ENCODE measurements at regions not wholly inside any gene's neighbourhood (a gene's known extent, or its start where the extent isn't known, plus 50 kb on each side); places are given as distances from the start of the nearest gene placed in this dataset.
"Not testable (repeated sequence)": the region's sequence is repeated elsewhere in the genome, so short reads cannot be mapped to it uniquely, and the experiment has no call there.

- DNase-seq (ENCODE audit: insufficient read length, low spot score): no peak
- FAIRE-seq: no peak
- TF ChIP-seq TAF1 (IDR thresholded peaks at IDR 0.05; ENCODE audit: low read depth, low read length) (no peak), POU2F2 (IDR thresholded peaks at IDR 0.05; ENCODE audit: low read depth, low read length) (no peak), SPI1 (IDR thresholded peaks at IDR 0.05; ENCODE audit: low read depth, low read length) (no peak), POLR2AphosphoS5 (IDR thresholded peaks at IDR 0.05; ENCODE audit: low read depth, low read length) (no peak), POLR2A (IDR thresholded peaks at IDR 0.05; ENCODE audit: low read depth, low read length) (no peak), PAX5 (IDR thresholded peaks at IDR 0.05; ENCODE audit: insufficient read depth, low read length, severe bottlenecking) (no peak)
These were observed 186.3 kb downstream of the XPNPEP1 start for GRCh38 chr10:109737009-109737408.

- TF ChIP-seq SPI1 (IDR thresholded peaks at IDR 0.05; ENCODE audit: low read depth, low read length) (no peak), PAX5 (IDR thresholded peaks at IDR 0.05; ENCODE audit: insufficient read depth, low read length, severe bottlenecking) (no peak), POU2F2 (IDR thresholded peaks at IDR 0.05; ENCODE audit: low read depth, low read length) (no peak), TAF1 (IDR thresholded peaks at IDR 0.05; ENCODE audit: low read depth, low read length) (no peak), POLR2AphosphoS5 (IDR thresholded peaks at IDR 0.05; ENCODE audit: low read depth, low read length) (no peak), POLR2A (IDR thresholded peaks at IDR 0.05; ENCODE audit: low read depth, low read length) (no peak)
- no peak for DNase-seq (ENCODE audit: insufficient read length, low spot score)
- FAIRE-seq: no peak
These were observed 187.5 kb downstream of the XPNPEP1 start for GRCh38 chr10:109735776-109736175.

GRCh38 chr10:109732254-109732965, 190.9 kb downstream of the XPNPEP1 start:
- no peak for TF ChIP-seq POLR2A (IDR thresholded peaks at IDR 0.05; ENCODE audit: low read depth, low read length)
- DNase-seq (ENCODE audit: insufficient read length, low spot score) (no peak), FAIRE-seq (no peak)

- not testable (repeated sequence) for FAIRE-seq; DNase-seq (ENCODE audit: insufficient read length, low spot score)
These were observed 193.4 kb downstream of the XPNPEP1 start for GRCh38 chr10:109729895-109730294.

- no peak for DNase-seq (ENCODE audit: insufficient read length, low spot score)
- no peak for TF ChIP-seq TAF1 (IDR thresholded peaks at IDR 0.05; ENCODE audit: low read depth, low read length)
- no peak for TF ChIP-seq PAX5 (IDR thresholded peaks at IDR 0.05; ENCODE audit: insufficient read depth, low read length, severe bottlenecking)
- TF ChIP-seq POU2F2 (IDR thresholded peaks at IDR 0.05; ENCODE audit: low read depth, low read length): no peak
- FAIRE-seq: no peak
These were observed 195.9 kb downstream of the XPNPEP1 start for GRCh38 chr10:109727436-109727835.

- no peak for DNase-seq (ENCODE audit: insufficient read length, low spot score)
- no peak for FAIRE-seq
- TF ChIP-seq TAF1 (IDR thresholded peaks at IDR 0.05; ENCODE audit: low read depth, low read length) (no peak), POLR2AphosphoS5 (IDR thresholded peaks at IDR 0.05; ENCODE audit: low read depth, low read length) (no peak), POLR2A (IDR thresholded peaks at IDR 0.05; ENCODE audit: low read depth, low read length) (no peak), POU2F2 (IDR thresholded peaks at IDR 0.05; ENCODE audit: low read depth, low read length) (no peak), PAX5 (IDR thresholded peaks at IDR 0.05; ENCODE audit: insufficient read depth, low read length, severe bottlenecking) (no peak), SPI1 (IDR thresholded peaks at IDR 0.05; ENCODE audit: low read depth, low read length) (no peak)
These were observed 196.8 kb downstream of the XPNPEP1 start for GRCh38 chr10:109726473-109726872.

GRCh38 chr10:109723305-109723704, 200.0 kb downstream of the XPNPEP1 start:
- TF ChIP-seq SPI1 (IDR thresholded peaks at IDR 0.05; ENCODE audit: low read depth, low read length) (no peak), PAX5 (IDR thresholded peaks at IDR 0.05; ENCODE audit: insufficient read depth, low read length, severe bottlenecking) (no peak), POU2F2 (IDR thresholded peaks at IDR 0.05; ENCODE audit: low read depth, low read length) (no peak), POLR2AphosphoS5 (IDR thresholded peaks at IDR 0.05; ENCODE audit: low read depth, low read length) (no peak), TAF1 (IDR thresholded peaks at IDR 0.05; ENCODE audit: low read depth, low read length) (no peak), POLR2A (IDR thresholded peaks at IDR 0.05; ENCODE audit: low read depth, low read length) (no peak)
- no peak for FAIRE-seq
- DNase-seq (ENCODE audit: insufficient read length, low spot score): no peak

- TF ChIP-seq TAF1 (IDR thresholded peaks at IDR 0.05; ENCODE audit: low read depth, low read length) (no peak), POLR2AphosphoS5 (IDR thresholded peaks at IDR 0.05; ENCODE audit: low read depth, low read length) (no peak), POLR2A (IDR thresholded peaks at IDR 0.05; ENCODE audit: low read depth, low read length) (no peak), POU2F2 (IDR thresholded peaks at IDR 0.05; ENCODE audit: low read depth, low read length) (no peak), SPI1 (IDR thresholded peaks at IDR 0.05; ENCODE audit: low read depth, low read length) (no peak), PAX5 (IDR thresholded peaks at IDR 0.05; ENCODE audit: insufficient read depth, low read length, severe bottlenecking) (no peak)
- DNase-seq (ENCODE audit: insufficient read length, low spot score): no peak
These were observed 201.8 kb downstream of the XPNPEP1 start for GRCh38 chr10:109721453-109722064.

GRCh38 chr10:109706026-109706560, 217.2 kb downstream of the XPNPEP1 start:
- FAIRE-seq (no peak), DNase-seq (ENCODE audit: insufficient read length, low spot score) (no peak)
- TF ChIP-seq POU2F2 (IDR thresholded peaks at IDR 0.05; ENCODE audit: low read depth, low read length): no peak
- no peak for TF ChIP-seq PAX5 (IDR thresholded peaks at IDR 0.05; ENCODE audit: insufficient read depth, low read length, severe bottlenecking)
- no peak for TF ChIP-seq POLR2AphosphoS5 (IDR thresholded peaks at IDR 0.05; ENCODE audit: low read depth, low read length)
- no peak for TF ChIP-seq SPI1 (IDR thresholded peaks at IDR 0.05; ENCODE audit: low read depth, low read length)
- no peak for TF ChIP-seq POLR2A (IDR thresholded peaks at IDR 0.05; ENCODE audit: low read depth, low read length)
- no peak for TF ChIP-seq TAF1 (IDR thresholded peaks at IDR 0.05; ENCODE audit: low read depth, low read length)

More at GRCh38 chr10:109721453-109722064, 201.8 kb downstream of the XPNPEP1 start:
- no peak for FAIRE-seq

- FAIRE-seq: no peak
- no peak for DNase-seq (ENCODE audit: insufficient read length, low spot score)
- TF ChIP-seq POLR2A (IDR thresholded peaks at IDR 0.05; ENCODE audit: low read depth, low read length): no peak
- TF ChIP-seq TAF1 (IDR thresholded peaks at IDR 0.05; ENCODE audit: low read depth, low read length): no peak
- no peak for TF ChIP-seq SPI1 (IDR thresholded peaks at IDR 0.05; ENCODE audit: low read depth, low read length)
- TF ChIP-seq POLR2AphosphoS5 (IDR thresholded peaks at IDR 0.05; ENCODE audit: low read depth, low read length): no peak
- no peak for TF ChIP-seq PAX5 (IDR thresholded peaks at IDR 0.05; ENCODE audit: insufficient read depth, low read length, severe bottlenecking)
These were observed 221.6 kb downstream of the XPNPEP1 start for GRCh38 chr10:109701633-109702215.
